ENCODE measurements at regions not wholly inside any gene's neighbourhood (a gene's known extent, or its start where the extent isn't known, plus 50 kb on each side); places are given as distances from the start of the nearest gene placed in this dataset.

DNA sequence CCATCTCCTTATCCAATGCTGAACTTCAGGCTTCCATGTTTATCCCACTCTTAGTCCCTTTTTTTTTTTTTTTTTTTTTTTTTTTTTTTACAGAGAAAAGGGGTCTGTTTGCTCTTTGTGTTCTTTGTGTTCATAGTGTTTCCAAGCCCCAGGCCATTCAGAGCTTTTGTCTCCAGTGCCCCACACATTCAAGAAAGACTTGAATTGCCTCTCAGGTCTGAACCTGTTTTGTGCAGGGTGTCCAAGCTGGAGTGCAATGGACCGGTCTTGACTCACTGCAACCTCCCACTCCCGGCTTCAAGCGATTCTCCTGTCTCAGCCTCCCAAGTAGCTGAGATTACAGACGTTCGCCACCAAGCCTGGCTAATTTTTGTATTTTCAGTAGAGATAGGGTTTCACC is 191.2 kb downstream of the PALM2AKAP2 start:
- peaks cover 36% of the 10 kb centered on the region for H3K4me1 Mint-ChIP-seq
- no peaks in the 10 kb centered on the region for H3K27me3 Mint-ChIP-seq (ENCODE audit: low read depth)
- TF ChIP-seq CTCF (IDR thresholded peaks at IDR 0.05; ENCODE audit: unreplicated experiment in 3 of 3), result no peak
- H3K4me3 Mint-ChIP-seq, result no peak overlapping the region
- H3K27ac Mint-ChIP-seq, result no peak overlapping the region
- H3K36me3 Mint-ChIP-seq (ENCODE audit: low read depth), result no peaks in the 10 kb centered on the region
- H3K9me3 Mint-ChIP-seq, result no peaks in the 10 kb centered on the region

DNA sequence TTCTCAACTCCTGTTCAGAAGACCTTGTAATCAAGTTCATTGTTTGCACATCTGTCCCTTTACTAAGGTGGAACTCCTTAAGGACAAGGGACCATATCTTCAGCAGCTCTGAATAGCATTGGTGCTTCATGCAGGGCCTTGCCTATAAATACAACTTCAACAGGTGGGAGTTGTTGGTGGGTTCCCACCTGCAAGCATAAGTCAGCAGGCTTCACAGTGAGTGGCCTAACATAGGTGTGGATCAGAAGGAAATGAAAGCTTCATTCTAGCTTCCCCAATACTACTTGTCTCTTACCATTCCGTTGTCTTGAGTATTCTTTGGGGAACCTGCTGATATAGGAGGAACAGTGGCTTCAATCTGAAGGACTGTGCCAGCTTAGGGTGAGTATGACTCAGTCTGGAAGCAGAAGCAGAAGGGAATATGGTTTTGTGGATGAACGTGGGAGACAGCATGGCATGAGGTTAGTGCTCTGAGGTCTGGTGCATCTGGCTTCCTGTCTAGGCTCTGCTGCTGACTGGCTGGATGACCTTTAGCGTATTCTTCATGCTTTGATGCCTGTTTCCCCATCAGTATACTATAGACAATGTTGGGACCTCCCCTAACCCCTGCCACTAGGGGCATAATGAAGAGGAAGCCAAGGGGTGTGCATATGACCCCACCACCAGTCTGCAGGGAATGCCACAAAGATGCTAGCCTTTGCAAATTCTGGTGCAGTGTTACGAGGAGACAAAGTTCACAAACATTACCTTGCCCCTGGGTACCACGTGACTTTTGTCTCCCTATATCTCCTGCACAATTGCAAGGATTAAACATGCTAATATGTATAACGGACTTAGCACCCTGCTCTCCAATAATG is 192.3 kb downstream of the PALM2AKAP2 start:
- H3K4me1 Mint-ChIP-seq, result peaks cover 29% of the 10 kb centered on the region
- H3K27ac Mint-ChIP-seq, result no peak overlapping the region
- no peak overlapping the region for H3K4me3 Mint-ChIP-seq
- H3K27me3 Mint-ChIP-seq (ENCODE audit: low read depth), result no peaks in the 10 kb centered on the region
- no peaks in the 10 kb centered on the region for H3K36me3 Mint-ChIP-seq (ENCODE audit: low read depth)
- no peak for TF ChIP-seq CTCF (IDR thresholded peaks at IDR 0.05; ENCODE audit: unreplicated experiment in 3 of 3)
- H3K9me3 Mint-ChIP-seq, result no peaks in the 10 kb centered on the region

DNA sequence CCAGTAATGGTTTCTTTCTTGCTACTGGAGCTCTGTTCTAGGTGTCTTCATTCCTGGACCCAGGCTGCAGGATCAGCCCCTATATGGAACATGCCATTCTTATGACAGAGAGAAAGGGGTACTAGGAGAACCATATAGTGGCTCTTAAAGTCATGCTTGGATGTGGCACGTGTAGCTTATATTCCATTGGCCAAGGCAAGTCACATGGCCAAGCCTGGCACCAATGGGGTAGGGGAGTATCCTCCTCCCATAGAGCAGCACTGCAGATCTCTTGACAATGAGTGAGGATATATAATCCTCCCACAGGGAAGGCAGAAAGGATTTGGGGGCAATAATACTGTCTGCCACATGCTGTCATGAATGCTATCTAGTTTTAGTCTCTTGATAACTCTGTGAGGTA is 193.3 kb downstream of the PALM2AKAP2 start:
- Mint-ChIP-seq H3K27ac (no peak overlapping the region), H3K27me3 (ENCODE audit: low read depth) (no peaks in the 10 kb centered on the region), H3K4me1 (peaks cover 23% of the 10 kb centered on the region), H3K36me3 (ENCODE audit: low read depth) (no peaks in the 10 kb centered on the region), H3K9me3 (no peaks in the 10 kb centered on the region), H3K4me3 (no peak overlapping the region)
- TF ChIP-seq CTCF (IDR thresholded peaks at IDR 0.05; ENCODE audit: unreplicated experiment in 3 of 3), result no peak

DNA sequence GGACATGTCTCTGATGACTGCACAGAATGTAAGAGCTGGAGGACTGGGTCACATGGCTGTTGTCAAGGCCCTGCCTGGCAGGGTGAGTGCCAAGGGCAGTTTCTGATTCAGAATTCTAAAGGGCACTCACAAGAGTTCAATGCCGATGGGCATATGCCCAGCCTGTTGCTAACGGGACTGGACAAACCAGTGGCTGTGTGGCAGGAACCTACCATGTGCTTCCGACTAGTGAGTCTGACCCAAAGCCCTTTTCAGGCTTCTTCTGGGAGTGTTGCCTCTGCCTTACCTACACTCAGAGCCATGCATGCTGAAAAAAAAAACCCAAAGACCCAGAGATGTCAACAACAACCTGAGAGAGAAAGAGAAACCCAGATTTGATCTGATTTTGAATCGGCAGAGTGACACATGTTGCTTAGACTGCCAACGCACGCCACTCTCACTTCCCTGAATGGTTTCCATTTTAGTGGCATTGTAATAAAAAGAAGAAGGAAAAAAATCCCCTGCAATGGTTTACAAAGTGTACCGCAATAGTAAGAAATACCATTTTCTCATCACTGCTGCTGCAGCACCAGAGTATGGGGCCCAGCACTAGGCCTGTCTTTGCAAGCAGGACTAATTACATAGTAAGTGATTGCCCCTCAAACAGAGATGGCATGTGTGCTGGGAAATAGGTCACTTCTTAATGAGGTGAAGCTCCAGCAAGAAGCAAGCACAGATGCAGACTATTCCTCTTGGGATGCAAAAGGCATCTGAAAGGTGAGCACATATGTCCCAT is 194.3 kb downstream of the PALM2AKAP2 start:
- Mint-ChIP-seq H3K27me3 (ENCODE audit: low read depth) (no peaks in the 10 kb centered on the region), H3K9me3 (no peaks in the 10 kb centered on the region), H3K4me1 (peaks cover 13% of the 10 kb centered on the region), H3K36me3 (ENCODE audit: low read depth) (no peaks in the 10 kb centered on the region), H3K27ac (no peak overlapping the region), H3K4me3 (no peak overlapping the region)
- no peak for TF ChIP-seq CTCF (IDR thresholded peaks at IDR 0.05; ENCODE audit: unreplicated experiment in 3 of 3)

DNA sequence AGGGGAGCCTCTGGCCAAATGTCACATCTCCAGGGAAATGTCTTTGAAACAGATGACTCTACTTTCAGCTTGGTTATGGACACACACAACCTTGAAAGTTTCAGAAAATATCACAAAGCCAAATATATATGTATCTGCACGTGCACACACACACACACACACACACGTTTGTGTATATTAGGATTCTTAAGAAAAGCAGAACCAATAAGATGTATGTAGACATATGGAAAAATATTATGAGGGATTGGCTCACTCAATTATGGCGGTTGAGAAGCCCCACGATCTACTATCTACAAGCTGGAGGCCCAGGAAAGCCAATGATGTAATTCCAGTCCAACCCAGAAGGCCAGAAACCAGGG is 194.9 kb downstream of the PALM2AKAP2 start:
- H3K9me3 Mint-ChIP-seq, result no peaks in the 10 kb centered on the region
- no peak overlapping the region for H3K27ac Mint-ChIP-seq
- no peaks in the 10 kb centered on the region for H3K27me3 Mint-ChIP-seq (ENCODE audit: low read depth)
- no peak overlapping the region for H3K4me3 Mint-ChIP-seq
- TF ChIP-seq CTCF (IDR thresholded peaks at IDR 0.05; ENCODE audit: unreplicated experiment in 3 of 3), result no peak
- H3K4me1 Mint-ChIP-seq, result peaks cover 9% of the 10 kb centered on the region
- H3K36me3 Mint-ChIP-seq (ENCODE audit: low read depth), result no peaks in the 10 kb centered on the region
